HAP-1 (cell line): ENCODE measurements at regions not wholly inside any gene's neighbourhood (a gene's known extent, or its start where the extent isn't known, plus 50 kb on each side); places are given as distances from the start of the nearest gene placed in this dataset.

Experiments used
- DNase-seq, 2 experiments: peaks; one replicate each; pipeline ENCODE4 v3.0.0-alpha.2; 2016 to 2020; ENCODE audit warnings: low spot score in 2 of 2
- H3K27me3 ChIP-seq: fragments of 250-450 bp; sonication (Bioruptor Pico); 2 replicates; pipeline ENCODE4 v1.5.1; 2020; ENCODE audit warnings: low read depth, mild to moderate bottlenecking, moderate library complexity
- H3K36me3 ChIP-seq: fragments of 250-450 bp; sonication (Bioruptor Pico); replicated peaks from 2 replicates; pipeline ENCODE4 v1.5.1; 2020; ENCODE audit warnings: mild to moderate bottlenecking
- H3K4me1 ChIP-seq: fragments of 250-450 bp; sonication (Bioruptor Pico); 2 replicates; pipeline ENCODE4 v1.5.1; 2020; ENCODE audit warnings: mild to moderate bottlenecking
- H3K4me3 ChIP-seq: fragments of 250-450 bp; sonication (Bioruptor Pico); 2 replicates; pipeline ENCODE4 v1.5.1; 2020; ENCODE audit warnings: mild to moderate bottlenecking, moderate library complexity
- H3K9me3 ChIP-seq: fragments of 250-450 bp; sonication (Bioruptor Pico); 2 replicates; pipeline ENCODE4 v1.5.1; 2020; ENCODE audit warnings: mild to moderate bottlenecking, moderate library complexity
- in situ Hi-C: fragments of 300-500 bp; cut with MboI; formaldehyde crosslinking; loops from 3 replicates; pipeline ENCODE4 v1.14.3; 2020; ENCODE audit warnings: low sequenced_read_pairs, inconsistent platforms, mixed read lengths

DNA sequence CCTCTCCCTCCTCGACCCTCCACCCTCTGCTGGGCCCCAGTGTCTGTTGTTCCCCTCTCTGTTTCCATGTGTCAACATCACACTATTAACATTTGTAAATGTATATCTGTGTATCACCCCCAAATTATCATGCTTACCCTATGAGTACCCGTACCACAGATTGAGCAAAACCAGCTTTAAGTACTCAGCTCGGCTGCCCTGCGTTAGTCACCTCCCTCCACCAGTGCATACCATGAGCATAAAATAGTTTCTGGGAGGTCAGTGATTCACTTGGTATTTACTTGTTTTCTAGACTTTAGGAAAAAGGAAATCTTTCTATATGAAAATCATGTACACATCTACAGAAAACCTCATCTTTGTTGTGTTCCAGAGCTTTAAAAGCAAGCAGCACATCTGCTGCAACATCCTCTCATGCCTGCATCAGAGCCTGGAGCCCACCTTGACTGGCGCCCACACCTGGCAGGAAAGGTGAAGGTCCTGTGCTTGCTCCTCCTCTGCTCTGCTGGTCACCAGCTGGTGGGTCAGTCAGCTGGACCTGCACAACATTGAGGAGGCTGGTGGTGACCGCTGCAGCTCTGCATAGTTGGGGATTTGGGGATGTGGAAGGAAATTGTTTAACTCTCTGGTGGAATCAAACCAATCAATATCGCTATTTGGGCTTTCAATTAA is 214.4 kb upstream of the KLF3 start:
- DNase-seq: no peak
- H3K4me1 ChIP-seq: no peaks in the 10 kb centered on the region
- no peak overlapping the region for H3K4me3 ChIP-seq
- in situ Hi-C loops: no loop called here
- H3K36me3 ChIP-seq: no peaks in the 10 kb centered on the region
- H3K9me3 ChIP-seq: no peaks in the 10 kb centered on the region
- no peaks in the 10 kb centered on the region; the same call in 1 of the 2 replicates for H3K27me3 ChIP-seq

DNA sequence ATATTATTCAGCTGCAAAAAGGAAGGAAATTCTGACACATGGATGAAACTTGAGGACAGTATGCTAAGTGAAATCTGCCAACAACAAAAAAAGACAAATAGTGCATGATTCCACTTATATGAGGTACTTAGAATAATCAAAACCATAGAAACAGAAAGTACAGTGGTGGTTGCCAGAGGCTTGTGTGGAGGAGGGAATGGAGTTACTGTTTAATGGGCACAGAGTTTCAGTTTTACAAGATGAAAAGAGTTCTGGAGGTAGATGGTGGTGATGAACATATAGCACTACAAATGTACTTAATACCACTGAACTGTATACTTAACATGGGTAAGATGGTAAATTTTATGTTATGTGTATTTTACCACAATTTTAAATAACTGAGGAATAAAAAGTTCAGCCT is 212.0 kb upstream of the KLF3 start:
- Histone ChIP-seq H3K27me3 (no peaks in the 10 kb centered on the region; the same call in 1 of the 2 replicates), H3K36me3 (no peaks in the 10 kb centered on the region), H3K4me3 (no peak overlapping the region), H3K9me3 (no peaks in the 10 kb centered on the region), H3K4me1 (no peaks in the 10 kb centered on the region)
- in situ Hi-C loops: no loop called here
- no peak for DNase-seq

DNA sequence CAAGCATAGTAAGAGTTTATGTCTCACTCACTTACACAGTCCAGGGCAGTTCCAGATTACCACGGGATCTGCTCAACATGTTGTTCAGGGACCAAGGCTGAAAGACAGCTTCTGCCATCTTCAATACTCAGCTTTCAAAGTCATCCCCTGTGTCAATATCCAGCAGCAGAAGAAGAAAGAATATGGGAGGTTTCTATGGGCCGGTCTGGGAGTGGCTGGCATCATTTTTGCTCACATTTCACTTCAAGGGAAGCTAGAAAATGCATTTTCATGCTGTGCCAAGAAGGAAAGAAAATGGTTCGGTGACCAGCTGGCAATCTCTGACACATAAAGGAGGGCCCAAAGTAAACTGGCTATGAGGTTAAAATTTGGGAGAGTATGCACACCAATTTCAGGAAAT is 211.5 kb upstream of the KLF3 start:
- Histone ChIP-seq H3K9me3 (no peaks in the 10 kb centered on the region), H3K4me1 (no peaks in the 10 kb centered on the region), H3K27me3 (no peaks in the 10 kb centered on the region; the same call in 1 of the 2 replicates), H3K4me3 (no peak overlapping the region), H3K36me3 (no peaks in the 10 kb centered on the region)
- DNase-seq: no peak
- in situ Hi-C loops: no loop called here

DNA sequence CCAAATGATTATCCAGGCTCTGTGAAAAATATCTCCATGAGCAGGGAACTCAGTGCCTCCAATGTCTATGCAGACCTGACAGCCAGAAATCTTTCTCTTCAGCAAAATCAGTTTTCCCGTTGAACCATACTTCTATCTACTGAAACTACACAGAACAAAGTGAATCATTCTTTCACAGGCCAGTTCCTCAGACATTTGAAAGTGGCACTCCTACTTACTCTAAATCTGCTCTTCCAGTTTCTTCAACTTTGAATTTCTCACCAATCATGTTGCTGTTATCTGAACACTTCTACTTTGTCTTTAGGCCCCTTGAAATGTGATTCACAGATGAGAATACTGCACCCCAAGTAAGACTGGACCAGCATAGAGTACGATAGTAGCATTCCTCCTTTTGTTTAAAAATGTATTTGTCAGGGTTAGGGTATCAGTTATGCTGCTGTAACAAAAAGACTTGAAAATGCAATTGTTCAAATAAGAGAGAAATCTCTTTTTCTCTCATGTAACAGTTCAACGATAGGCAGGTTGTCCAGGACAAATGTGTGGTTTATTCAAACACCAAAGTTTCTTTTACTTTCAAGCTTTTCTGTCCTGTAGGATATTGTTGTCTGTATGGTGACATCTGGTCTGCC is 210.6 kb upstream of the KLF3 start:
- Histone ChIP-seq H3K4me3 (no peak overlapping the region), H3K4me1 (no peaks in the 10 kb centered on the region), H3K36me3 (no peaks in the 10 kb centered on the region), H3K27me3 (no peaks in the 10 kb centered on the region; the same call in 1 of the 2 replicates), H3K9me3 (no peaks in the 10 kb centered on the region)
- in situ Hi-C loops: no loop called here
- DNase-seq: no peak

DNA sequence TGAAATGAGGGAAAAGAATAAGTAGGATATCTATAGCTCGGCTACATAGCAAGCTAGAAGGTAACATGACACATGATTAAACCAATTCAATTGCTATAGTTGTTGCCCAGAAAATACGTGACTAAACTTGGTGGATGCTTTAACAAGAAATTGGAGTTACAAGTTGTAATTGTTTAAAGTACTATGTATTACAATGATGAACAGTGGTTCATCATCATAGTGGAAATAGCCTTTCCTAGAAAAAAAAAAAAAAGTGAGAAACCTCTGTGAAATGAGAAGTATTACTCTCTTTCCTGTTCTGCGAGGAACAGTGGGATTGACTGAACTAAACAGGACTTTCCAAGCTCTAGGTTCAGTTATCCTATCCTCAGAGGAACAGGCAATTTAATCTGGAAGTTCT is 209.7 kb upstream of the KLF3 start:
- Histone ChIP-seq H3K36me3 (no peaks in the 10 kb centered on the region), H3K27me3 (no peaks in the 10 kb centered on the region; the same call in 1 of the 2 replicates), H3K4me3 (no peak overlapping the region), H3K9me3 (no peaks in the 10 kb centered on the region), H3K4me1 (no peaks in the 10 kb centered on the region)
- DNase-seq: no peak
- in situ Hi-C loops: no loop called here

DNA sequence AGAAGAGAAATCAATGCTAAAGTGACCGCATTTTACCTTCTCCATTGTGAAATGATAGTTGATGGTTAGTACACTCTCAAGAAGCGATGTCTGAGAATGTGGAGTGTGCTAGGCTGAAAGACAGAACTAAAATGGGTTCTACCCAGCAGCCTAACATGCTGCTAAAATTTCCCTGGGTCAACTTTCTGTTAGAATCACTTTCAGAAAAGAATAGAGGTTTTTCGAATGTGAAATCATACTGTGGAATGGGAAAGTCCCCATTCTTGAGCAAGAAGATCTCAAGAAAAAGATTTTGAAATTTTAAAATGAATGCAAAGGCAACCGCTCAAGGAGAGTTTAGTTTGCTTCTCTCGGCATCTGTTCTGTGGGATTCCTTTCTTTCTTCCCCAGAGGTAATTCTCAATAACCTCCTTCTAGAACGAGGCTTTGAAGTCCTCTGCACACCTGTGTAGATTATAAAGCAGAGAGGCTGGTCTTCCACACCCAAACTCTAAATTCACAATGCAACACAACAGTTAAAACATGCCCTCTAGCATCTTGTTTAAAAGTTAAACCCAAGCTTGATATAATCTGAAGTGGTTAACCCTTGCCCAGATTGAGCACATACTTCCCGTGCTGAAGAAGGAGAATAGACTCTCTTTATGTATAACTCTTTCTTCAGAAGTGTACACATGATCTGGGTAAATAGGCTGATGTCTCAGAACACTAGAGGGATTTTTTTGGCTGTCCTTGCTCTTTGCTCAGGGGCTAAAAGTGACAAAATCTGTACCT is 208.7 kb upstream of the KLF3 start:
- Histone ChIP-seq H3K27me3 (no peaks in the 10 kb centered on the region; the same call in 1 of the 2 replicates), H3K36me3 (no peaks in the 10 kb centered on the region), H3K9me3 (no peaks in the 10 kb centered on the region), H3K4me3 (no peak overlapping the region), H3K4me1 (no peaks in the 10 kb centered on the region)
- in situ Hi-C loops: no loop called here
- no peak for DNase-seq

DNA sequence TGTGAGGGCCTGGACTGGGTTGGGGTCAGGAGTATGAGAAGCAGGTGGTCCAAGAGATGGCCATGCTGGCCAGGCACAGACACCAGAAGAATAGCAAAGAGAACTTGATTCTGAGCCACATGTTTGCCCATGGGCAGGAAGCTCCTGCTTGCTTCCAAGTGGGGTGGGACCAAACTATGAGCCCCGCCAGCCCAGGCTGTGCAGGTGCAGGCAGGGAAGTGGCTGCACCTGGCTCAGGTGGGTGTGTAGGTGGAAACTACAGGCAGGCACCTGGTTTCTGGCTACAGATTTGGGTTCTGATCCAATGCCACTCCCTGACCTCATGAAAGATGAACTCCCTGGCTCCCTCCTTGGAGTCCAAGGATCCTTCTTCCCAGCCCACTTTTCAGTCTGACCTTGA is 207.9 kb upstream of the KLF3 start:
- Histone ChIP-seq H3K9me3 (no peaks in the 10 kb centered on the region), H3K4me3 (no peak overlapping the region), H3K4me1 (no peaks in the 10 kb centered on the region), H3K27me3 (no peaks in the 10 kb centered on the region; the same call in 1 of the 2 replicates), H3K36me3 (no peaks in the 10 kb centered on the region)
- in situ Hi-C loops: no loop called here
- DNase-seq: no peak

DNA sequence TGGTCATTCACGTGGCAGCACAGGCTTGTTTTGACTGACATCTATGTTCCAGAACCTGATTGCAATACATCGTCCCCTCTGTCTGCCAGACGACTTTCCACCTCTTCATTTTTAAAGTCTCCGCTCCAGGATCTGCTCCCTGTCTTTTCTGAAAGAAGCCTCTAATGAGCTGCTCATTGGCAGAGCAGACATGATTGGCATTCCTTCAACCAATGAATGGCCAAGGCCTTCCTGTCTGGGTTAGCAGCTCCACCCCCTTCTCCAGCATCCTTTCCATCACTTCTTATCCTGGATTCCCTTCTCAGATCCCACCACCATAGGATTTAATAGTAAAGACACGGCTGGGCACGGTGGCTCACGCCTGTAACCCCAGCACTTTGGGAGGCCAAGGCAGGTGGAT is 202.7 kb upstream of the KLF3 start:
- in situ Hi-C loops: no loop called here

DNA sequence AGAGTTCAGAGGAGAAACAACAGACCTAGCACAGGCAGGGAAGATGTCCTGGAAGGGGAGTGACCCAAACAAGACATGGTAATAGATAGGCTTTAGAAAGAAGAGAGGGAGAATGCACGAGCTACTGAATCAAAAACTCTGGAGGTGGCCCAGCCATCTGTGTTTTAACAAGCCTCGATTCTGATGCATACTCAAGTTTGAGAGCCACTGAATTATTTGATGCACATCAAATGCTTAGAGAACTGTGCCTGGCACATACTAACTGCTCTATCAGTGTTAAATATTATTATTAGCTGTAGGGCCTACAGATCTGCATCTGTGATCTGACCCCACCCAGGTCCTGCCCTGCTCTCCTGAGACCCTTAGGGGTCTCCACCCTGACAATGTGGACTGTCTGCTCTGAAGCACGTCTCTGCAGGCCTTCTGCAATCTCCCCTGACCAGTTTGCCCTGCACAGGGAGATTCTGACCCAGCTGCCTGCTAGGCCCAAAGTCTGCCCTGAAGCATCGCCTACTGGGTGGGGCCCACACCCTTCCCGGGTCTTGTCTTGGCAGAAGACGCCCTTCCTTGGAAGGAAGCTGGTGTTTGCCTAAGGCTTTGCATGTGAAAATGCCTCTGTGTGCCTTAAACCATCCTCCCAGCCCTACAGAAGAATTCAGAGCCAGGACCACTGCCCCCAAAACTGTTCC is 201.5 kb upstream of the KLF3 start:
- in situ Hi-C loops: no loop called here
- H3K9me3 ChIP-seq: no peaks in the 10 kb centered on the region
- H3K4me1 ChIP-seq: no peaks in the 10 kb centered on the region
- no peak for DNase-seq
- no peaks in the 10 kb centered on the region for H3K27me3 ChIP-seq
- H3K4me3 ChIP-seq: no peak overlapping the region
- H3K36me3 ChIP-seq: no peaks in the 10 kb centered on the region

More for the DNA sequence above, 202.7 kb upstream of the KLF3 start:
- H3K9me3 ChIP-seq: no peaks in the 10 kb centered on the region
- H3K4me3 ChIP-seq: no peak overlapping the region
- H3K27me3 ChIP-seq: no peaks in the 10 kb centered on the region
- DNase-seq: no peak
- H3K4me1 ChIP-seq: no peaks in the 10 kb centered on the region
- no peaks in the 10 kb centered on the region for H3K36me3 ChIP-seq

DNA sequence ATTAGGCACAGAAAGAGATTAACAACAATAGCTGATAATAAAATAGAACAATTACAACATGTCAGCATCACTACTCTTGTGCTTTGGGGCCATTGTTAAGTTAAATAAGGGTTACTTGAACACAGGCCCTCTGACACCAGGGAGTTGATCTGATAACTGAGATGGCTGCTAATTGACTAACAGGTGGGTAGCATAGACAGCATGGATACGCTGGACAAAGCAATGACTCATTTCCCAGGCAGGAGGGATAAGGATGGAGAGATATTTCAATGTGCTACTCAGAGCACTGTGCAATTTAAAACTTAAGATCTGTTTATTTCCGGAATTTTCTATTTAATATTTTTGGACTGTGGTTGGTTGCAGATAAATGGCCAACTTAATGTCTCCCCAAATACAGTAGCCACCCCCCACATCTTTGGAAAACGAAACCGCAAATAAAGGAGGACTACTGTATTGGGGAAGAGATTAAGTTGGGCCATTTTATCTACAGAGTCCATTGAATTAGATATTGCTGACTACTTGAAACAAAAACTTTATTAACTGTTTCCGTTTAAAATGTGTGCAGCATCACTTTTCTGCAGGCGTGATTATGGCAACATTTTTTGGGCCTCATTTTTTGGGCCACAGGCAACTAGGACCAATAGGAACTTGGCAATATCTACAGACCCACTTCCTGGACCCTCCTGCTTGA is 200.6 kb upstream of the KLF3 start:
- no peaks in the 10 kb centered on the region for H3K9me3 ChIP-seq
- no peaks in the 10 kb centered on the region for H3K4me1 ChIP-seq
- no peak for DNase-seq
- H3K36me3 ChIP-seq: no peaks in the 10 kb centered on the region
- H3K4me3 ChIP-seq: no peak overlapping the region
- H3K27me3 ChIP-seq: no peaks in the 10 kb centered on the region
- in situ Hi-C loops: no loop called here

DNA sequence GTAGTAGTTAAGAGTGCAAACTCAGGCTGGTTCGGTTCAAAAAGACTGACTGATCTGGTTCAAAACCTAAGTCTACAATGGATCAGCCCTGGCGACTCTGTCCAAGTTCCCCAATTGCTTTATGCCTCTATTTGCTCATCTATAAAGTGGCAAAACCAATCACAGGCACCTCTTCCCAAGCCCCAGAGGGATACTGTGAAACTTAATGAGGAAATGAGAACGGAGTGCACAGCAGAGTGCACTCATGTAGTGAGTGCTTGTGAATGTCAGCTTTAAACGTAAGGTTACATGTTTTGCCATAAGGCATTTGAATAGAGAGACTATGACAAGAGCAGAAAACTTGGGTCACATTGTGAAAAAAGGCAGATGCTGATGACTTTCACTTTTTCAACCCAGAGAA is 199.7 kb upstream of the KLF3 start:
- Histone ChIP-seq H3K4me3 (no peak overlapping the region), H3K9me3 (no peaks in the 10 kb centered on the region), H3K36me3 (no peaks in the 10 kb centered on the region), H3K4me1 (no peaks in the 10 kb centered on the region), H3K27me3 (no peaks in the 10 kb centered on the region)
- no peak for DNase-seq
- in situ Hi-C loops: no loop called here

DNA sequence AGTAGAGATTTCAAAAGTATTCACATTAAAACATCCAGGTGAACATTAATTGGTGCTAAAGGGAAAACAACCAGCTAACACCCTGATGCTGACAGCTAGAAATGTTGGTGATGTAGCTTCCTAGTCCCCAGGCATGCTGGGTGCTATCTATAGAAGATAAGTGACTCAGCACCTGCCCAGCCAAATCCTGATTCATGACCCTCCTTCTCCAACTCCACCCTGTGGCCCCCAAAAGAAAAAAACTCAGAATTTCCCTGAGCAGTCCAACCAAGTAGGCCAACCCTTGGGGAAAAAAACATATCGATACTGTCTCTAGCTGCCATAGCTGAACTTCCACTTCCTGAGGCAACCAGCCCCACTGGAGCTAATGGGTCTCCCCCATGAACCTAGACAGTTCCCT is 197.6 kb upstream of the KLF3 start:
- no peaks in the 10 kb centered on the region for H3K4me1 ChIP-seq
- H3K9me3 ChIP-seq: no peaks in the 10 kb centered on the region
- no peak for DNase-seq
- in situ Hi-C loops: no loop called here
- H3K36me3 ChIP-seq: no peaks in the 10 kb centered on the region
- no peak overlapping the region for H3K4me3 ChIP-seq
- H3K27me3 ChIP-seq: no peaks in the 10 kb centered on the region

DNA sequence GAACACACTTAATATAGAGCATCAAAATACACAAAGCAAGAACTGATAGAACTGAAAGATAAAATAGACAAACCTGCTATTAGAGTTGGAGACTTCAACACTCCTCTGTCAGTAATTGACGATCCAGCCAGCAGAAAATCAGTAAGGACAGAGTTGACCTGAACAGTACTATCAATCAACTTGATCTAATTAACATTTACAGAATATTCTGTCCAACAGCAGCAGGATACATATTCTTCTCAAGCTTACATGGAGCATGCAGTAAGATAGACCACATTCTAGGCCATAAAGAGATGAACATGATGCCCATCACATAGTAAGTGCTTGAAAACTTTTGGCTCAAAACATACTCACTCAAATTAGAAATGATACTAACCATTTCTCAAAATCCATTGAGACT is 196.7 kb upstream of the KLF3 start:
- Histone ChIP-seq H3K4me1 (no peaks in the 10 kb centered on the region), H3K9me3 (no peaks in the 10 kb centered on the region), H3K36me3 (no peaks in the 10 kb centered on the region), H3K4me3 (no peak overlapping the region), H3K27me3 (no peaks in the 10 kb centered on the region)
- no peak for DNase-seq
- in situ Hi-C loops: no loop called here
